Epithelial cell of proximal tubule (primary cell): ENCODE measurements at regions not wholly inside any gene's neighbourhood (a gene's known extent, or its start where the extent isn't known, plus 50 kb on each side); places are given as distances from the start of the nearest gene placed in this dataset.
"Not testable (repeated sequence)": the region's sequence is repeated elsewhere in the genome, so short reads cannot be mapped to it uniquely, and the experiment has no call there.

Experiments used
- DNase-seq: peaks from one replicate; pipeline ENCODE4 v3.0.0-alpha.2; 2011; ENCODE audit warnings: low read depth
- H3K4me3 ChIP-seq: 2 replicates; pipeline ENCODE4 v1.5.1; 2011; ENCODE audit warnings: low read depth, mild to moderate bottlenecking, low read length
- CTCF ChIP-seq: conservative IDR thresholded peaks from 2 replicates; pipeline ENCODE4 v1.5.1; 2012; ENCODE audit warnings: low read depth, mild to moderate bottlenecking, low read length

GRCh38 chr2:114018464-114018863 lies 128.6 kb downstream of the ACTR3 start:
- DNase-seq, H3K4me3 ChIP-seq: not testable (repeated sequence)

GRCh38 chr2:114020668-114021067 lies 130.8 kb downstream of the ACTR3 start:
- no peak overlapping the region for H3K4me3 ChIP-seq
- no peak for TF ChIP-seq CTCF
- DNase-seq: no peak

- DNase-seq: peak; percentile 94
- TF ChIP-seq CTCF: no peak
- H3K4me3 ChIP-seq: no peak overlapping the region
Measured at GRCh38 chr2:114022360-114023085, 132.6 kb downstream of the ACTR3 start.

- DNase-seq: no peak
- H3K4me3 ChIP-seq: no peak overlapping the region
- no peak for TF ChIP-seq CTCF
Measured at GRCh38 chr2:114024326-114024725, 134.4 kb downstream of the ACTR3 start.

GRCh38 chr2:114025030-114025429 lies 135.1 kb downstream of the ACTR3 start:
- no peak for DNase-seq
- no peak overlapping the region for H3K4me3 ChIP-seq
- TF ChIP-seq CTCF: no peak

- H3K4me3 ChIP-seq: no peak overlapping the region
- no peak for TF ChIP-seq CTCF
- no peak for DNase-seq
Measured at GRCh38 chr2:114027437-114027836, 137.5 kb downstream of the ACTR3 start.

- H3K4me3 ChIP-seq: no peak overlapping the region
- DNase-seq: no peak
- no peak for TF ChIP-seq CTCF
Measured at GRCh38 chr2:114031605-114032505, 142.0 kb downstream of the ACTR3 start.
